Peyer's patch (tissue), 4 donors: ENCODE measurements at regions not wholly inside any gene's neighbourhood (a gene's known extent, or its start where the extent isn't known, plus 50 kb on each side); places are given as distances from the start of the nearest gene placed in this dataset.

Experiments
- DNase-seq, 3 donors: peaks; one replicate each; pipeline ENCODE4 v3.0.0-alpha.2; 2017 to 2019
- H3K27ac ChIP-seq, 4 donors: fragments of 200-600 bp; sonication (generic); one replicate each; pipeline ENCODE4 v1.5.1; 2016 to 2019
- H3K27me3 ChIP-seq, 2 donors: fragments of 200-600 bp; sonication (generic); one replicate each; pipeline ENCODE4 v1.5.1; 2019
- H3K36me3 ChIP-seq, 3 donors: fragments of 200-600 bp; sonication (generic); one replicate each; pipeline ENCODE4 v1.5.1; 2016 to 2019
- H3K4me1 ChIP-seq, 4 donors: fragments of 200-600 bp; sonication (generic); one replicate each; pipeline ENCODE4 v1.5.1; 2016 to 2019
- H3K4me3 ChIP-seq, 4 donors: fragments of 200-600 bp; sonication (generic); 1 replicate in 3 of 4; 2 replicates in 1 of 4; pipeline ENCODE4 v1.5.1; 2016 to 2019; ENCODE audit warnings: mild to moderate bottlenecking in 1 of 4
- H3K9me3 ChIP-seq, 4 donors: fragments of 200-600 bp; sonication (generic); one replicate each; pipeline ENCODE4 v1.5.1; 2016 to 2019; ENCODE audit warnings: mild to moderate bottlenecking in 1 of 4
- CTCF ChIP-seq, 6 experiments: fragments of 450-650 bp in 4 of 6; fragments of 200-600 bp in 2 of 6; sonication (generic) in 1 of 6; IDR thresholded peaks; one replicate each; pipeline ENCODE4 v1.5.1; 2017 to 2019; ENCODE audit warnings: antibody characterized with exemption in 6 of 6, mild to moderate bottlenecking in 3 of 6, moderate library complexity in 1 of 6
- POLR2A ChIP-seq, 2 donors: fragments of 450-650 bp; IDR thresholded peaks; one replicate each; pipeline ENCODE4 v1.5.1; 2017; ENCODE audit warnings: antibody characterized with exemption in 2 of 2, mild to moderate bottlenecking in 2 of 2, moderate library complexity in 2 of 2

- H3K27me3 ChIP-seq, result no peaks in the 10 kb centered on the region
- TF ChIP-seq POLR2A (IDR thresholded peaks at IDR 0.05) (no peak), CTCF (IDR thresholded peaks at IDR 0.05) (no peak)
- H3K4me1 ChIP-seq, result no peaks in the 10 kb centered on the region
- no peak overlapping the region for H3K4me3 ChIP-seq
- no peak overlapping the region for H3K27ac ChIP-seq
- H3K9me3 ChIP-seq, result no peaks in the 10 kb centered on the region
- no peak for DNase-seq
- H3K36me3 ChIP-seq, result no peaks in the 10 kb centered on the region
Observed at GRCh38 chr20:60963146-60963545, 288.9 kb upstream of the CDH4 start.

GRCh38 chr20:60964911-60965310 lies 287.1 kb upstream of the CDH4 start:
- Histone ChIP-seq H3K4me3 (no peak overlapping the region), H3K27ac (no peak overlapping the region), H3K36me3 (no peaks in the 10 kb centered on the region), H3K27me3 (no peaks in the 10 kb centered on the region), H3K4me1 (no peaks in the 10 kb centered on the region), H3K9me3 (no peaks in the 10 kb centered on the region)
- TF ChIP-seq POLR2A (IDR thresholded peaks at IDR 0.05) (no peak), CTCF (IDR thresholded peaks at IDR 0.05) (no peak)
- DNase-seq, result no peak

GRCh38 chr20:60966031-60966430 lies 286.0 kb upstream of the CDH4 start:
- H3K4me3 ChIP-seq, result no peak overlapping the region
- DNase-seq, result no peak
- no peak overlapping the region for H3K27ac ChIP-seq
- H3K36me3 ChIP-seq, result no peaks in the 10 kb centered on the region
- H3K9me3 ChIP-seq, result no peaks in the 10 kb centered on the region
- TF ChIP-seq CTCF (IDR thresholded peaks at IDR 0.05) (no peak), POLR2A (IDR thresholded peaks at IDR 0.05) (no peak)
- no peaks in the 10 kb centered on the region for H3K27me3 ChIP-seq
- H3K4me1 ChIP-seq, result no peaks in the 10 kb centered on the region

- Histone ChIP-seq H3K9me3 (no peaks in the 10 kb centered on the region), H3K4me1 (no peaks in the 10 kb centered on the region), H3K27ac (no peak overlapping the region), H3K36me3 (no peaks in the 10 kb centered on the region), H3K4me3 (no peak overlapping the region), H3K27me3 (no peaks in the 10 kb centered on the region)
- TF ChIP-seq POLR2A (IDR thresholded peaks at IDR 0.05) (no peak), CTCF (IDR thresholded peaks at IDR 0.05) (no peak)
- no peak for DNase-seq
Observed at GRCh38 chr20:60966766-60967165, 285.3 kb upstream of the CDH4 start.

GRCh38 chr20:60967431-60968316 lies 284.4 kb upstream of the CDH4 start:
- DNase-seq, result no peak

More at GRCh38 chr20:60967431-60968316, 284.4 kb upstream of the CDH4 start:
- H3K4me3 ChIP-seq, result no peak overlapping the region
- no peaks in the 10 kb centered on the region for H3K27me3 ChIP-seq
- H3K9me3 ChIP-seq, result no peaks in the 10 kb centered on the region
- H3K4me1 ChIP-seq, result no peaks in the 10 kb centered on the region
- TF ChIP-seq POLR2A (IDR thresholded peaks at IDR 0.05) (no peak), CTCF (IDR thresholded peaks at IDR 0.05) (no peak)
- no peak overlapping the region for H3K27ac ChIP-seq
- H3K36me3 ChIP-seq, result no peaks in the 10 kb centered on the region
